Neural crest cell (in vitro differentiated cells): ENCODE measurements at regions not wholly inside any gene's neighbourhood (a gene's known extent, or its start where the extent isn't known, plus 50 kb on each side); places are given as distances from the start of the nearest gene placed in this dataset.
"Not testable (repeated sequence)": the region's sequence is repeated elsewhere in the genome, so short reads cannot be mapped to it uniquely, and the experiment has no call there.

Source experiments
- DNase-seq: peaks from one replicate; pipeline ENCODE4 v3.0.0; 2021; ENCODE audit warnings: low read depth, mixed read lengths, low spot score
- H3K27ac Mint-ChIP-seq: one replicate; pipeline ENCODE4 v1.8.0; 2021; ENCODE audit warnings: mild to moderate bottlenecking, mixed read lengths; ENCODE audit not compliant: unreplicated experiment
- H3K27me3 Mint-ChIP-seq: 2 replicates; pipeline ENCODE4 v1.8.0; 2021; ENCODE audit warnings: low read depth, mild to moderate bottlenecking, mixed read lengths
- H3K36me3 Mint-ChIP-seq: 2 replicates; pipeline ENCODE4 v1.8.0; 2021; ENCODE audit warnings: low read depth, mild to moderate bottlenecking, mixed read lengths
- H3K4me1 Mint-ChIP-seq: 2 replicates; pipeline ENCODE4 v1.8.0; 2021; ENCODE audit warnings: mixed read lengths
- H3K4me3 Mint-ChIP-seq: one replicate; pipeline ENCODE4 v1.8.0; 2021; ENCODE audit warnings: mild to moderate bottlenecking, mixed read lengths
- H3K9me3 Mint-ChIP-seq: 2 replicates; pipeline ENCODE4 v1.8.0; 2021; ENCODE audit warnings: mixed read lengths
- CTCF ChIP-seq: fragments of 200-600 bp; sonication (generic); conservative IDR thresholded peaks from 2 replicates; pipeline ENCODE4 v1.5.0; 2021; ENCODE audit warnings: antibody characterized with exemption, mild to moderate bottlenecking

GRCh38 chr10:2777666-2778355 lies 289.5 kb upstream of the PFKP start:
- Mint-ChIP-seq H3K4me1 (peaks cover 13% of the 10 kb centered on the region), H3K4me3 (no peak overlapping the region), H3K9me3 (peaks cover 6% of the 10 kb centered on the region), H3K36me3 (no peaks in the 10 kb centered on the region), H3K27ac (no peak overlapping the region), H3K27me3 (peaks cover 42% of the 10 kb centered on the region)
- no peak for TF ChIP-seq CTCF
- no peak for DNase-seq

- Mint-ChIP-seq H3K4me1 (peaks cover 9% of the 10 kb centered on the region), H3K36me3 (no peaks in the 10 kb centered on the region), H3K27ac (no peak overlapping the region), H3K9me3 (peaks cover 6% of the 10 kb centered on the region), H3K4me3 (no peak overlapping the region), H3K27me3 (peaks cover 47% of the 10 kb centered on the region)
- no peak for DNase-seq
- TF ChIP-seq CTCF: no peak
Measured at GRCh38 chr10:2772816-2773631, 294.3 kb upstream of the PFKP start.

GRCh38 chr10:2772135-2772534 lies 295.2 kb upstream of the PFKP start:
- no peaks in the 10 kb centered on the region for H3K36me3 Mint-ChIP-seq
- no peak overlapping the region for H3K27ac Mint-ChIP-seq
- peaks cover 55% of the 10 kb centered on the region for H3K27me3 Mint-ChIP-seq
- DNase-seq: no peak
- peaks cover 9% of the 10 kb centered on the region for H3K4me1 Mint-ChIP-seq
- no peak for TF ChIP-seq CTCF
- H3K9me3 Mint-ChIP-seq: peaks cover 6% of the 10 kb centered on the region
- no peak overlapping the region for H3K4me3 Mint-ChIP-seq

- H3K27ac Mint-ChIP-seq, H3K9me3 Mint-ChIP-seq, H3K4me1 Mint-ChIP-seq, H3K36me3 Mint-ChIP-seq, H3K4me3 Mint-ChIP-seq, DNase-seq: not testable (repeated sequence)
- H3K27me3 Mint-ChIP-seq: peaks cover 43% of the 10 kb centered on the region
Measured at GRCh38 chr10:2767293-2767692, 300.1 kb upstream of the PFKP start.

- Mint-ChIP-seq H3K9me3 (peaks cover 6% of the 10 kb centered on the region), H3K4me1 (no peaks in the 10 kb centered on the region), H3K27ac (no peak overlapping the region), H3K36me3 (no peaks in the 10 kb centered on the region), H3K4me3 (no peak overlapping the region), H3K27me3 (peaks cover 16% of the 10 kb centered on the region)
- TF ChIP-seq CTCF: no peak
- no peak for DNase-seq
Measured at GRCh38 chr10:2761971-2762370, 305.4 kb upstream of the PFKP start.

GRCh38 chr10:2761311-2761710 lies 306.0 kb upstream of the PFKP start:
- no peak for TF ChIP-seq CTCF

More at GRCh38 chr10:2761311-2761710, 306.0 kb upstream of the PFKP start:
- H3K9me3 Mint-ChIP-seq: peaks cover 6% of the 10 kb centered on the region
- H3K27ac Mint-ChIP-seq: no peak overlapping the region
- peaks cover 15% of the 10 kb centered on the region for H3K27me3 Mint-ChIP-seq
- H3K36me3 Mint-ChIP-seq: no peaks in the 10 kb centered on the region
- DNase-seq: no peak
- H3K4me1 Mint-ChIP-seq: no peaks in the 10 kb centered on the region
- no peak overlapping the region for H3K4me3 Mint-ChIP-seq
